GM19351 (cell line): ENCODE measurements at regions not wholly inside any gene's neighbourhood (a gene's known extent, or its start where the extent isn't known, plus 50 kb on each side); places are given as distances from the start of the nearest gene placed in this dataset.

Source experiments
- ATAC-seq: cut with Tn5 transposase; IDR thresholded peaks from one replicate; pipeline ENCODE4 v1.9.1; 2021; ENCODE audit warnings: mild to moderate bottlenecking, moderate library complexity; ENCODE audit not compliant: unreplicated experiment

DNA sequence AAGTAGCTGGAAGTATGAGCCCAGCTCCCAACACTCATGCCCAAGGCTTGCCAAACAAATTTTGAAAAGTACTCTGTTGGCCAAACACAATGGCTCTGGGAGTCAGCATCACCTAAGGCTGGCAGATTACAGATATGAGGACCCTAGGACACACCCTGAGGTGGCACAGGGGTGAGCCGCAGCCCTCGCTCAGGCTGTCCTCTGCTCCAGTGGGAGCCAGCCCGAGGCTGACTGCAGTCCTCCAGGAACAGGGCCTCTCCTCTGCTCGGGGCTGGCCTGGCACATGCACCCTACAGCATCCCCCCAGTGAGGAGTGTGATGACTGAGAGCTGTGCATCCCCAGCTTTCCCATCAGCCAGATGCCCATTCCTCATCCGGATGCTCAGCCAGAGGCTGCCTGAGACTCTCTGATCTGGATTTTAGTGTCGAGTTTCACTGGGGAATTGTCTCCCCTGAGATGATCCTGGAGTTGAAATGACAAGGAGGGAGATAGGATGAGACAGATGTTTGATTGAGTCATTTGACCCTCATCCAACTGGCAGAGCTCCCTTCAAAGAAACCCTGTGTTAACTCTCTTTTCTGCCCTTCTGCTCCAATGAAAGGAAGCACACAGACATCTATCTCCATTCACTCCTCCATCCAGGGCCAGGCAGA, 269.3 kb upstream of the NCKAP5 start:
- no peak for ATAC-seq

DNA sequence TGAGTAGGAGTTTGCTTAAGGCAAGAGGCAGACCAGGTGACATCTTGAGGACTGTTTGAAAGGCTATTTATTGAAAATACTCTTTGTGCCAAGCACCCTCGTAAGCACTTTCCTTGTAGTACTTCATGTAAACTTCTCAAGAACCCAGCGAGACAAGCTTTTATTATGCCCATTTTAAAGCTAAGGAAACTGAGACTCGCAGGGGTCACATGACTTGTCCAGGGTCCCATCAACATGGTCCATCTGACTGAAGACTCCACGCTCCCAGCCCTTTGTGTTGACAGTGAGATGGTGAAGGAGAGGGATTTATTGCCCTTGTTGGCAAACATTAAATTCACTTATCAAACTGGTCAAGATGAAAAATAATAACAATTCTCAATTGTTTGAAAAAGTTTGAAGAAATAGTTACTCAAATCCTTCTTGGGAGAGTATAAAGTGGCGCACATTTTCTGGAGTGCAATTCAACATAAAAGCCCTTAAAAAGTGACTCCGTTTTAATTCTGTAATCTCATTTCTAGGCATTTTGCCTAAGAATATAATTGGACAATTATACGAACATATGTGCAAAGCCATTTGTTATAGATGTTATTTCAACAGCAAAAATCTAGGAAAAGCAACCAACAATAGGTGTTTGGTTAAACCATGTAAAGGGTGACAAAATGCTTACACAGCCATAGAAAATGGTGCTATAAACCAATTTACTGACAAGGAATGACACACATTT, 270.5 kb upstream of the NCKAP5 start:
- no peak for ATAC-seq

GRCh38 chr2:133839677-133840076, 271.4 kb upstream of the NCKAP5 start:
- ATAC-seq = no peak

- ATAC-seq = no peak
These were observed 272.5 kb upstream of the NCKAP5 start for GRCh38 chr2:133840761-133841160.

DNA sequence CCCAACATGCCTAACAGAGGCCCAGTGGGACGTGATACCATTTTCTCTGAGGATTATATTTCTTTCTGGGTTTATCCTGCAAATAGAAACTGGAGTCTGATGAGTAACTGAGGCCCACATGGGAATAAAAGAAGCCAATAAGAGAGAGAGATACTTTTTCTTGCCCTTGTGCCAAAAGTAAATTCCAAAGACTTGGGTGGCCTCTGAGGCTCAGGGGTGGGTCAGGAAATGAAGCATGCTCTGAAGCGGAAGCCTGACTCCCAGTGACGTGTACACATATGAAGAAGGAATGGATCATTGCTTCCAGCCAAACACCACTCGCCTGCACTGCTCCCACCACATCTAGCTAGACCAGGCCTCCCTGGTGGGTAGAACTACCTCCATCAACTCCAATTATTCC, 273.6 kb upstream of the NCKAP5 start:
- ATAC-seq = no peak

DNA sequence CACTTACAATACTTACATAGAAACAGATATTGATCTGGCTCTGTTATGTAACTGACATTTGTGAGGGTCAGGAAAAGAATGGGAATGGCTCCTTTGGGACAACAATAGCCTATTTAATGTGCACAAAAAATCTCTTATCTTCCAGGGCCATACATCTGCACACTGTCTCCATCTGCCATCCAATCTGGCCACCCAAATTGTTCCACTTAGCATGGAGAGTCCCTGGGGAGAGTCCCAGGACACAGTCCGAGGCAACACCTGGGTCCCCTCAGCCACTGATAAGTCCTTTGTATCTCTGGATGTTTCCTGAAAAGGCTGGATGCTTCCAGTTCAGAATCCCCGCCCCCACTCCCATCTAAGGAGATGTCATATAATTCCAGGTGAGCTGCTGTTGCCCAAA, 274.2 kb upstream of the NCKAP5 start:
- no peak for ATAC-seq

DNA sequence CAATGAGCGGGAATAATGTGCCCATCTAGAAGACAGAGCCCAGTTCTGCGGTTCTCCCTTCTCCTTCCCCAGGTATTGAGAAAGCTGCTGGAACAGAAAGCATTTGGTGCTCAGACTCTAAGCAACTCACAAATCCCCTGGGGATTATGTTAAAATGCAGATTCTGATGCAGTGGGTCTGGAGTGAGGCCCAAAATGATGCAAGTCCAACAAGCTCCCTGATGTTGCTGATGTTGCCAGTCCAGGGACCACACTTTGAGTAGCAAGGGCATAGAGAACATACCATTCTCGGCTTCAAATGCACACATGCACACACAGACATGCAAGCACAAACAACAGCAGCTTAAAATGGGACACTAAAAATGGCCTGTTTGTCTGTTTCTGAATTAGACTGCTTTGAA, 274.8 kb upstream of the NCKAP5 start:
- no peak for ATAC-seq

GRCh38 chr2:133843551-133843950, 275.3 kb upstream of the NCKAP5 start:
- no peak for ATAC-seq

DNA sequence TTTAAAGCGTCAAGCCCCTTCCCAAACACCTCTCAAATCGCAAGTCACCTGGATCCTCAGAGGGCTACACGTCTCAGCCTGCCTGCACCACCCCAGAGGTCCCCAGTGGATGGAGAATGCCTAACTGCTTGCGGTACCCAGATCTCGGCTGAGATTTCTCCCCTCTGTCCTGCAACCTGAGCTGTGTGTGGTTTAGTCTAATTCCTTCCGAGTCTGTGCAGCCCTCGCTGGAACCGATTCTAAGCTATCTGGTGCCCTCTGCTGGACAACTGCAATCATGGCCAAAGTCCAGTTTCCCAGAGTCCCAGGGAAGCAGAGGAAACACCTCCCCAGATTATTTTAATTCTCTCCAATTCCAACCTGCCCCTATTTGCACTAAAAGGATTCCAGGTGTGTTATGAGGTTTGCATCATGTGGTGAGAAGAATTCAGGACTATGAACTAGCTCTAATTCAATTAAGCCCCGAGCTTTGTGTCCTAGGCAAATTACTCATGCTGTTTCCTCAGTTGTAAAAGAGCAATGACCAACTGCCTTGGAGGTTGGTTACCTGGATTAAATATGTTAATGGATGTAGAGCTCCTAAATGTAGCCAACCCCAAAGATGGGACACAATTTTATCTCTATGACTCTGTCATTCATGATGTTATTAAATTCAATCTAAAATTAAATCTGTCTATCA, 276.1 kb upstream of the NCKAP5 start:
- ATAC-seq = peak; percentile 93

- ATAC-seq = no peak
These were observed 278.2 kb upstream of the NCKAP5 start for GRCh38 chr2:133846476-133846875.

DNA sequence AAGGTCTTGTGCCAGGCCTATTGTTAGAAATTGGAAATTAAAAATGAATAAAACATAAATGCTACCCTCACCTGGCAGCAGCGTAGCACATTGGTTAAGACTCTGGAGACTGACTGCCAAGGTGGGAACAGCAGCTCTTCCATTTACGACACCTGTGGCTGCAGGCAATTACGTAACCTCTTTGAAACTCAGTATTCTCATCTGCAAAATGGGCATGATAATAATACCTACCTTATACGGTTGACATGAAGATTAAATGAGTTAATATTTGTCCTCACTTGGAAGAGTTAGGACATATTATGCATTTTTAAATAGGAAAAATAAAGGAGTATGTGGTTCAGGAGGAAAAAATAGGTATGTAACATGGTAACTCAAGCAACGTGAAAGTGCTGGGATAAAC, 279.3 kb upstream of the NCKAP5 start:
- no peak for ATAC-seq

DNA sequence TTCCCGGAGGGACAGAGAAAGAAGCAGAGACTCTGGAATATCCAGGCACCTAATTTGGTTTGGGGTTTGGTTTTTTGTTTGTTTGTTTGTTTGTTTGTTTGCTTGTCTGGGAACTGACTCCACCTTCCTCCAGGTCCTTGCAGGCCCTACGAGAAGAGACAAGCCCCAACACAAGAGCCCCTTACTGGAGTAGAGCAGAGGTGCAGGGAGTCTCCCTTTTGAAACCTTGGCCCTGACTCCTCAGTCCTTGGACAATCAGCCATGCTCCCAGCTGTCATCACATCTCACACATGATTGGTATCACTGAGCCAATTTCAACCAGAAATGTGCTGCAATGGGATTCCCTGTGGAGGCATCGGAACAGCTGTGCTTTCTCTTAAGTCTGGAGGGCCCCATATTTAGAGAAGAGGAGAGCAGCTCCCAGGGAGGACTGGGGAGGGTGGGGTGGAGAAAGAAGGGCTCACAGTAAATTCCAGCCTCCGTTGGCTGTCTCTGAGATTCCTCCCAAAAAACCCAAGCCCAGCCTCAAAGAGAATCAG, 279.9 kb upstream of the NCKAP5 start:
- no peak for ATAC-seq

GRCh38 chr2:133849341-133849740, 281.1 kb upstream of the NCKAP5 start:
- ATAC-seq = no peak

- no peak for ATAC-seq
These were observed 286.4 kb upstream of the NCKAP5 start for GRCh38 chr2:133854603-133855200.

GRCh38 chr2:133855526-133855925, 287.3 kb upstream of the NCKAP5 start:
- no peak for ATAC-seq

GRCh38 chr2:133856678-133857077, 288.4 kb upstream of the NCKAP5 start:
- no peak for ATAC-seq

DNA sequence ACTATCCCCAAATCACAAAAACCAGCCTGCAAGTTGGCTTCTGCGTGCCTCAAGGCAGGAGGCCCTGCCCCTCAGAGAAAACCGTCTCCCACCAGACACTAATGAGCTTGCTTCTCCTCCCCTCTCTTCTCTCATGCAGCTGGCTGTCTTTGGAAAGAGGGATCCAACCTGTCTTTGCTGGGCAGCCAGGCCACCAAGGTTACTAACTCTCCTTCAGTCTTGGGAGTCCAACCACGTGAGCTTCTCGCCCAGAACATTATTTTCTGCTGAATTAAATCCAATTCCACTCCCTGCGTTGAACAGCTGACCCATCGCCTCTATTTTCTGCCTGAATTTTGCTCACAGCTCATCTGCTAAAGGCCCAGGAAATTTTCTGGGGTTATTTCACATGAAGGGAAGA, 291.3 kb upstream of the NCKAP5 start:
- ATAC-seq = no peak

GRCh38 chr2:133862400-133862977, 294.2 kb upstream of the NCKAP5 start:
- no peak for ATAC-seq

DNA sequence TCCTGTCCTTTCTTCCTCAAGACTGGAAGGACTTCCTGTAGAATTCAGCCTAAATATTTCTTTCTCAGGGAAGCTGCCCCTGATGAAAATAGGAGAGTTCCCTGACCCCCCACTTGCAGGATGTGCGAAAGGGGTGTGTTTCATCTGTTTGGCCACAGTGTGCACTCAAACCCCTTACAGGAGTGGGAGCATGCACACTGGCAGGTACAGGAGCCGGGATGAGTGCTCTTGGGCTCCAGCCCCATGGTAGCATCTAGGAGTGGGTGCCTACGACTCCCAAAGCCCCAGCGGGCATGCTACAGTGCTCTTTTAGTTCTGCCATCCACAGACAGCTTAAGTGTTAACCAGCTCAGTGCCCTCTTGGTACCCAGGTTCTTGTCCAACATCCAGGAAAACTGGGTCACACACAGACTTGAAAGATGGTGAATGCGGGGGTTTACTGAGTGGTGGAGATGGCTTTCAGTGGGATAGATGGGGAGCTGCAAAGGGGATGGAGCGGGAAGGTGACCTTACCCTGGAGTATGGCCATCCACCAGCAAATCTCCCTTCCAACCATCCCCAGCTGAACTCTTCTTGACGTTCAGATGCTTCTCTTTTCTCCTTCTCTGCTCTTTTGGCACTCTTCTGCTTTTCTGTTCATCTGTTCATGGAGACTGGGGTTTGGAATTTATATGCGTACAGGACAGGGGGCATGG, 295.0 kb upstream of the NCKAP5 start:
- no peak for ATAC-seq

GRCh38 chr2:133865141-133865540, 296.9 kb upstream of the NCKAP5 start:
- ATAC-seq = no peak

- no peak for ATAC-seq
These were observed 298.9 kb upstream of the NCKAP5 start for GRCh38 chr2:133867166-133867565.
